Ovary (tissue), 7 donors: ENCODE measurements at regions not wholly inside any gene's neighbourhood (a gene's known extent, or its start where the extent isn't known, plus 50 kb on each side); places are given as distances from the start of the nearest gene placed in this dataset.
"Not testable (repeated sequence)": the region's sequence is repeated elsewhere in the genome, so short reads cannot be mapped to it uniquely, and the experiment has no call there.

Source experiments
- DNase-seq, 5 donors: peaks; one replicate each; pipeline ENCODE4 v3.0.0-alpha.2; 2019 to 2020
- H3K27ac ChIP-seq, 2 donors: fragments of 200-600 bp; one replicate each; pipeline versions ENCODE4 v1.5.1 to v1.8.0; 2019 to 2022
- H3K27me3 ChIP-seq: fragments of 200-600 bp; one replicate; pipeline ENCODE4 v1.8.0; 2022
- H3K36me3 ChIP-seq: fragments of 200-600 bp; sonication (generic); one replicate; pipeline ENCODE4 v1.5.1; 2019
- H3K4me1 ChIP-seq: one replicate; pipeline ENCODE4 v1.8.1; 2013; ENCODE audit warnings: mild to moderate bottlenecking, moderate library complexity; ENCODE audit not compliant: insufficient read depth
- H3K4me3 ChIP-seq: fragments of 200-600 bp; sonication (generic); one replicate; pipeline ENCODE4 v1.5.1; 2017
- H3K9me3 ChIP-seq, 2 donors: fragments of 200-600 bp in 1 of 2; sonication (generic) in 1 of 2; one replicate each; pipeline versions ENCODE4 v1.5.1 to v1.8.1; 2013 to 2019; ENCODE audit warnings: mild to moderate bottlenecking in 1 of 2, moderate library complexity in 1 of 2
- EP300 ChIP-seq: sonication (generic); formaldehyde crosslinking; IDR thresholded peaks from one replicate; pipeline ENCODE4 v1.6.1; 2017; ENCODE audit warnings: antibody characterized with exemption
- POLR2A ChIP-seq: fragments of 450-650 bp; IDR thresholded peaks from one replicate; pipeline ENCODE4 v1.6.1; 2017; ENCODE audit warnings: antibody characterized with exemption, mild to moderate bottlenecking, moderate library complexity
- WGBS, 3 donors: extraction: QIAGEN DNeasy Blood & Tissue Kit in 1 of 3; methylation state at CpG; one replicate each; pipeline versions ENCODE4 v1.1.5 to v1.1.7; 2013 to 2017; 5-methylcytosine and 5-hydroxymethylcytosine counted together
- intact Hi-C, 4 donors: fragments of 100-400 bp; cut with DNase I; formaldehyde crosslinking; loops; one replicate each; pipeline versions ENCODE4 v1.11.0 to v1.15.1; 2022 to 2023
- TF ChIP-seq, protein P1 (sequence below), 3 donors: fragments of 450-650 bp in 2 of 3; fragments of 200-600 bp in 1 of 3; IDR thresholded peaks; one replicate each; pipeline versions ENCODE4 v1.5.1 to v1.8.0; 2016 to 2022; ENCODE audit warnings: antibody characterized with exemption in 3 of 3, mild to moderate bottlenecking in 1 of 3
- donor health status: DM: no; HTN: no; CAD: no; lungs with moderate emphysema.
- donor health status: DM: no; HTN: no; CAD: no.
- donor health status: Bipolar disorder and iron deficiency.
- donor health status: DM: no; HTN: no; CAD: no.
- donor health status: DM: yes; HTN: yes; CAD: no.

DNA sequence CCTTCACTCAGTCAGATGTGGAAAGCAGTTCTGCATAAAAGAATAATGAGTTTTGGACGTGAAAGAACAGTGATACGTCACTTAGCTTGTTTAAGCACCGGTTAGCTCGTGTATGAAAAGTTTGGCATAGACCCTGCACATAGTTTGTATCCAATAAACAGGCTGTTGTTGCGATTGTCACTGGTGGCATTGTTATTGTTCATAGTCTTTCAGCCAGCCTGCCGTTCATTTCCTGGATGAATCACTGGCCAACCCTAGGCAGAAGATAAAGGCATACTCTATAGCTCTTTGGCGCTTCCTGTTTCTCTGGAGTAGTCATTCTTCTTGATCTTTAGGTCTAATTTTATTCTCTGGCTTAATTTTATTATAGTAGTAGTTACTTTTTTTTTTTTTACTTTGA lies 57.8 kb upstream of the ANKRD30A start:
- DNase-seq: no peak
- H3K27ac ChIP-seq: no peak overlapping the region
- intact Hi-C loops: no loop called here
- no peaks in the 10 kb centered on the region for H3K27me3 ChIP-seq
- H3K36me3 ChIP-seq: no peaks in the 10 kb centered on the region
- whole genome bisulfite sequencing, 3 donors: 81 to 89% (median 86%) methylated on average over 7 of the region's 7 CpGs
- no peak overlapping the region for H3K4me3 ChIP-seq
- TF ChIP-seq EP300 (no peak), POLR2A (no peak)
- TF ChIP-seq, protein P1, sequence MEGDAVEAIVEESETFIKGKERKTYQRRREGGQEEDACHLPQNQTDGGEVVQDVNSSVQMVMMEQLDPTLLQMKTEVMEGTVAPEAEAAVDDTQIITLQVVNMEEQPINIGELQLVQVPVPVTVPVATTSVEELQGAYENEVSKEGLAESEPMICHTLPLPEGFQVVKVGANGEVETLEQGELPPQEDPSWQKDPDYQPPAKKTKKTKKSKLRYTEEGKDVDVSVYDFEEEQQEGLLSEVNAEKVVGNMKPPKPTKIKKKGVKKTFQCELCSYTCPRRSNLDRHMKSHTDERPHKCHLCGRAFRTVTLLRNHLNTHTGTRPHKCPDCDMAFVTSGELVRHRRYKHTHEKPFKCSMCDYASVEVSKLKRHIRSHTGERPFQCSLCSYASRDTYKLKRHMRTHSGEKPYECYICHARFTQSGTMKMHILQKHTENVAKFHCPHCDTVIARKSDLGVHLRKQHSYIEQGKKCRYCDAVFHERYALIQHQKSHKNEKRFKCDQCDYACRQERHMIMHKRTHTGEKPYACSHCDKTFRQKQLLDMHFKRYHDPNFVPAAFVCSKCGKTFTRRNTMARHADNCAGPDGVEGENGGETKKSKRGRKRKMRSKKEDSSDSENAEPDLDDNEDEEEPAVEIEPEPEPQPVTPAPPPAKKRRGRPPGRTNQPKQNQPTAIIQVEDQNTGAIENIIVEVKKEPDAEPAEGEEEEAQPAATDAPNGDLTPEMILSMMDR (IDR thresholded peaks at IDR 0.05): no peak
- no peaks in the 10 kb centered on the region for H3K4me1 ChIP-seq
- no peaks in the 10 kb centered on the region for H3K9me3 ChIP-seq

DNA sequence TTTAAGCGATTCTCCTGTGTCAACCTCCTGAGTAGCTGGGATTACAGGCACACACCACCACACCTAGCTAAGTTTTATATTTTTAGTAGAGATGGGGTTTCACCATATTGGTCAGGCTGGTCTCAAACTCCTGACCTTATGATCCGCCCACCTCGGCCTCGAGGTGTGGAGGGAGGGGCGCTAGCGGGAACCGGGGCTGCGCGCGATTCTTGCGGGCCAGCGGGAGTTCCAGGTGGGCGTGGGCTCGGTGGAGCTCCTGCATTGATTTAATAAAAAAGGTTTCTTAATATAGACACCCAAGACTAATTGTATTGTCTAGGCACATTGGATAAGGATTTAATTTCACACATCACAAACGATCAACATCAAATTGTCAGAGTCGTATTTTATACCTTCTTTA lies 63.1 kb upstream of the ANKRD30A start:
- intact Hi-C loops, H3K4me1 ChIP-seq, DNase-seq, H3K36me3 ChIP-seq, H3K27ac ChIP-seq, H3K4me3 ChIP-seq, H3K27me3 ChIP-seq, H3K9me3 ChIP-seq: not testable (repeated sequence)
- 89 to 90% (median 89%) methylated on average over 16 of the region's 16 CpGs for WGBS, 3 donors

DNA sequence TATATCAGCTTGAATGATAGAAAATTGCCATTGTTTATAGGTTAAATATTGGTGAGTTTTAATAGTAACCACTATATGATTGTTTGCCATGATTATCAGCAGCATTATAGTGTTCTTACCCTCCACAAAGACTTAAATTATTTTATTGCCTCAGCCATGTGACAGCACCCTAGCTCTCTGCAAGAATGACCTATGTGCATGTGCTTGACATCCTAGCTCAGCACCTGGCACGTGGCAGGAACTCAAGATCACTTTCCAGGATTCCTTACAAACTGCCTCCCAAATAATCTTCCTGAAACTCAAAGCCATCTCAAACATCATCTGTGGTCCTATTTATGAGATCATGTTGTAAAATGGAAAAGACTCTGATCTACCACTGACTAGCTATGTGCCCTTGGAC lies 68.1 kb upstream of the ANKRD30A start:
- no peaks in the 10 kb centered on the region for H3K27me3 ChIP-seq
- intact Hi-C loops: no loop called here
- no peak for DNase-seq

DNA sequence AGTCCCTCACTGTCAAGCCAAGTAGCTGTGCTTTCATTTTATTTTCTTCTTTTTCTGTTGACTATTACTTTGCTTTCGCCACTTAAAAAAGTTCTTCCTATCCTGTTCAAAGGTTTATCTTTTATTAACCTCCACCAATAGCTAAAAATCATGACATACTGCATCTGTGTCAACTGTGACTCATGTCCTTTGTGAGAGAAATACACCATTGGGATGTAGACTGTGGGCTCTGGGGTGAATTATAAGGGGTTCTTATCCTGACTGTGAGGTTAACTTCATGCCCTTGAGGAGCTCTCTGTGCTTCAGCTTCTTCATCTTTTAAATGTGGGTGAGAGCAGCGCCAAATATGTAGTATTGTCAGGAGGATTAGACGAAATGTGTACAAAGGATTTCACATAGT lies 71.9 kb upstream of the ANKRD30A start:
- Histone ChIP-seq H3K27ac (no peak overlapping the region), H3K4me3 (no peak overlapping the region), H3K9me3 (no peaks in the 10 kb centered on the region), H3K4me1 (no peaks in the 10 kb centered on the region), H3K27me3 (no peaks in the 10 kb centered on the region), H3K36me3 (no peaks in the 10 kb centered on the region)
- WGBS, 3 donors: 67 to 72% (median 70%) methylated on average over 3 of the region's 3 CpGs
- intact Hi-C loops: no loop called here
- no peak for DNase-seq
- TF ChIP-seq POLR2A (no peak), EP300 (no peak)
- TF ChIP-seq, protein P1 (IDR thresholded peaks at IDR 0.05): no peak

More for the DNA sequence above, 68.1 kb upstream of the ANKRD30A start:
- Histone ChIP-seq H3K4me1 (no peaks in the 10 kb centered on the region), H3K4me3 (no peak overlapping the region), H3K9me3 (no peaks in the 10 kb centered on the region), H3K27ac (no peak overlapping the region), H3K36me3 (no peaks in the 10 kb centered on the region)
- no peak for TF ChIP-seq POLR2A
- TF ChIP-seq, protein P1 (IDR thresholded peaks at IDR 0.05): no peak
- TF ChIP-seq EP300: no peak
- WGBS, 3 donors: 4 to 27% (median 11%) methylated on average over 1 of the region's 1 CpG

DNA sequence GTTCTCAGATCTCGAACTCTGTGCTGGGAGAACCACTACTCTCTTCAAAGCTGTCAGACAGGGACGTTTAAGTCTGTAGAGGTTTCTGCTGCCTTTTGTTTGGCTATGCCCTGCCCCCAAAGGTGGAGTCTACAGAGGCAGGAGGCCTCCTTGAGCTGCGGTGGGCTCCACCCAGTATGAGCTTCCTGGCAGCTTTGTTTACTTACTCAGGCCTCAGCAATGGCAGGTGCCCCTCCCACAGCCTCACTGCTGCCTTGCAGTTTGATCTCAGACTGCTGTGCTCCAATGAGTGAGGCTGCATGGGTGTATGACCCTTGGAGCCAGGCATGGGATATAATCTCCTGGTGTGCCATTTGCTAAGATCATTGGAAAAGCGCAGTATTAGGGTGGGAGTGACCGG lies 75.4 kb upstream of the ANKRD30A start:
- H3K9me3 ChIP-seq, H3K27me3 ChIP-seq, H3K27ac ChIP-seq, H3K4me3 ChIP-seq, H3K4me1 ChIP-seq, intact Hi-C loops, DNase-seq, H3K36me3 ChIP-seq: not testable (repeated sequence)
- whole genome bisulfite sequencing, 3 donors: 81 to 89% (median 85%) methylated on average over 5 of the region's 5 CpGs

DNA sequence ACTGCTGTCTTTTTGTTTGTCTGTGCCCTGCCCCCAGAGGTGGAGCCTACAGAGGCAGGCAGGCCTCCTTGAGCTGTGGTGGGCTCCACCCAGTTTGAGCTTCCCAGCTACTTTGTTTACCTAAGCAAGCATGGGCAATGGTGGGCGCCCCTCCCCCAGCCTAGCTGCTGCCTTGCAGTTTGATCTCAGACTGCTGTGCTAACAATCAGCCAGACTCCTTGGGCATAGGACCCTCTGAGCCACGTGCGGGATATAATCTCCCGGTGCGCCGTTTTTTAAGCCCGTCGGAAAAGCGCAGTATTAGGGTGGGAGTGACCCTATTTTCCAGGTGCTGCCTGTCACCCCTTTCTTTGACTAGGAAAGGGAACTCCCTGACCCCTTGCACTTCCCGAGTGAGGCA lies 81.1 kb upstream of the ANKRD30A start:
- H3K4me1 ChIP-seq, H3K27me3 ChIP-seq, DNase-seq, H3K9me3 ChIP-seq, H3K27ac ChIP-seq, intact Hi-C loops, H3K4me3 ChIP-seq, H3K36me3 ChIP-seq: not testable (repeated sequence)
- 83 to 90% (median 86%) methylated on average over 10 of the region's 10 CpGs for WGBS, 3 donors
